HG03066 (cell line): ENCODE measurements at regions not wholly inside any gene's neighbourhood (a gene's known extent, or its start where the extent isn't known, plus 50 kb on each side); places are given as distances from the start of the nearest gene placed in this dataset.
A peak's percentile ranks its signal among the peaks of the same experiment; 100 is the strongest.

Experiments used
- ATAC-seq: cut with Tn5 transposase; IDR thresholded peaks from one replicate; pipeline ENCODE4 v1.9.1; 2021; ENCODE audit warnings: low read depth; ENCODE audit not compliant: unreplicated experiment

GRCh38 chr6:160895562-160895961 lies 96.0 kb upstream of the MAP3K4 start:
- no peak for ATAC-seq

DNA sequence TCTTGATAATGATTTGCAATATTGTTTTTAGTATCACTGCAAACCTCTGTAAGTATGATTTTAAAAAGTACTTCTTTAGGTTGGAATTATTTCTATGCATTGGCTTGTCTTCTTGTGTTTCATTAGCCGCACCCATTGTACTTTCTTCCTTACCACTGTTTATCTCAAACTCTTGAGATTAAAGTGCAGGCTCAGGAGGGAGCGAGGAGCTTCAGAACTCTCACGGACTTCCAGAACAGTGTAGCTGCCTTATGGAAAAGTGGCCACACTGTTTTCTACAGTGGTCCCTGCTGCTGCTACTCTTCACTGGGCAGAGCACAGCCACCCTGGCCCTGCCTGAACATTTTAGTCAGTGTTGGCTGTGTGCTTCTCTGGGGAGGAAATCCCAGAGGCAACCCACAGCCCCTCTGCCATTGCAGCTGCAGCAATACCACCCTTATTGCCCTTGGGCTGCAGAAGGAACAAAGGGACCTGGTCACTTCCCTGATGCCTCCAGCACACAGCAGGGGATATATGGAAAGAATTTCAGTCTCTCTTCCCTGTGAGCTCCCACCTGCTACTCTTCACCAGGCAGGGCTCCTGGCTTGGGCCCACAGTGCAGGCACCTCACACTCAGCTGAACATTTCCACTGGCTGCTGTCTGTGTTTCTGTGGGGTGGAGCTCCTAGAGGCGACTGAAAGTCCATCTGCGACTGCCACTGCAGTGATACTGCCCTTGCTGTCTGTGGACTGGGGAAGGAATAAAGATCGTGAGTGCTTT lies 91.7 kb upstream of the MAP3K4 start:
- no peak for ATAC-seq

DNA sequence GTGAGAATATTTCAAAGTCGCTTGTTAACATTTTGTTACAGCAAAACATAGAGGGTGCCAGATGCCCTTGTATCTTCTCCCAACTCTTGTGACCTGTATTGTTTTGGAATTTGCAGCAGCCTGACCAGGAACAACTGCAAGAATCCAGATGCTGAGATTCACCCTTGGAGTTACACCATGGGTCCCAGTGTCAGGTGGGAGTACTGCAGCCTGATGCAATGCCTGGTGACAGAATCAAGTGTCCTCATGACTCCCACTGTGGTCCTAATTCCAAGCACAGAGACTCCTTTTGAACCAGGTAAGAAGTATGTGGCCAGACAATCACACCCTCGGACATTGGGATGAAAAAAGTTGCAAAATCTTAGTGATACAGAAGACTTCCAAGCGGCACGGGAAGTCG lies 79.6 kb upstream of the MAP3K4 start:
- ATAC-seq = no peak

- ATAC-seq = no peak
These were observed 79.2 kb upstream of the MAP3K4 start for GRCh38 chr6:160912411-160912810.

DNA sequence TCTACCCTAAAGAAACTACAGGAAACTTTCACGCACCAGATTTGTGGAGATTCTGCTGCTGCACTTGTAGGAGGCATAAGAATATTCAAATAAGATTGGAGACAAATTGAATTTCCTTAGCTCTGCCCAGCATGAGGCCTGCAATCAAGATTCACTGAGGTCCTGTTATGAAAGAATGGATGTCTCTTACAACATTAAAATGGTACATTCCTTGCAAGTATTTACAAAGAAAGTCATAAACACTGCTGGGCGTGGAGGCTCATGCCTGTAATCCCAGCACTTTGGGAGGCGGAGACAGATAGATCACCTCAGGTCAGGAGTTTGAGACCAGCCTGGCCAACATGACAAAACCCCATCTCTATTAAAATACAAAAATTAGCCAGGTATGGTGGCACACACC lies 74.0 kb upstream of the MAP3K4 start:
- no peak for ATAC-seq

- ATAC-seq = no peak
These were observed 71.7 kb upstream of the MAP3K4 start for GRCh38 chr6:160919723-160920440.

GRCh38 chr6:160921095-160921494 lies 70.5 kb upstream of the MAP3K4 start:
- no peak for ATAC-seq

GRCh38 chr6:160926281-160927276 lies 65.0 kb upstream of the MAP3K4 start:
- ATAC-seq = no peak

GRCh38 chr6:160927416-160927815 lies 64.2 kb upstream of the MAP3K4 start:
- no peak for ATAC-seq

DNA sequence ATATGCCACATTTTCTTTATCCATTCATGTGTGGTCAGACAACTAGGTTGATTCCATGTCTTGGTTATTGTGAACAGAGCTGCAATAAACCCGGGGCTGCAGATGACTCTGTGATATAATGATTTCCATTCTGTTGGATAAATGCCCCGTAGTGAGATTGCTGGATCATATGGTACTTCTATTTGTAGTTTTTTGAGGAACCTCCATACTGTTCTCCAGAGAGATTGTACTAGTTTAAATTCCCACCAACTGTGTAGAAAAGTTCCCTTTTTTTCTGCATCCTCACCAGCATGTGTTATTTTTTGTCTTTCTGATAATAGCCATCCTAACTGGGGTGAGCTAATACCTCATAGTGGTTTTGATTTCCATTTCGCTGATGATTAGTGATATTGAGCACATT lies 62.2 kb upstream of the MAP3K4 start:
- no peak for ATAC-seq

- no peak for ATAC-seq
These were observed 61.7 kb upstream of the MAP3K4 start for GRCh38 chr6:160929831-160930230.

- ATAC-seq = peak; percentile 81
These were observed 60.8 kb upstream of the MAP3K4 start for GRCh38 chr6:160930547-160931377.

- no peak for ATAC-seq
These were observed 59.9 kb upstream of the MAP3K4 start for GRCh38 chr6:160931378-160932310.

GRCh38 chr6:160933256-160933655 lies 58.3 kb upstream of the MAP3K4 start:
- ATAC-seq = no peak

- ATAC-seq = no peak
These were observed 57.4 kb upstream of the MAP3K4 start for GRCh38 chr6:160934157-160934556.

DNA sequence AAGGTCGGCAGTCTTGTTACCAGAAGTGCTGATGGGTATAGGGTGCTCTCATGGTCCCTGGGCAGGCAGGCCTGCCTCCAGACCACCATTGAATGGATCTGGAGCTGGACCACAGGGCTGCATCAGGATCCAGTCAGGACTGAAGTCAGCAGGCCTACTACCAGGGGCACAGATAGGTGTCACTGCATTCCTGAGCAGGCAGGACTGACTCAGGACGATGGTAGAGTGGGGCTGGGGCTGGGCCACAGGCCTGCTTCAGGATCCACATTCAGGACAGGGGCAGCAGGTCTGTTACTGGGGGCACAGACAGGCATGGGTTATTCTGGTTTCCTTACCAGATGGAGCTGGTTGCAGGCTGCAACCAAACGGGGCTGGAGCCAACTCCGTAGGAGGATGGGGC lies 51.4 kb upstream of the MAP3K4 start:
- no peak for ATAC-seq
